ENCODE measurements at regions not wholly inside any gene's neighbourhood (a gene's known extent, or its start where the extent isn't known, plus 50 kb on each side); places are given as distances from the start of the nearest gene placed in this dataset.

GRCh38 chr9:118984607-118985006 lies 384.6 kb downstream of the BRINP1 start:
- TF ChIP-seq POLR2A (IDR thresholded peaks at IDR 0.05; ENCODE audit: low read depth, low read length) (no peak), NR2C2 (IDR thresholded peaks at IDR 0.05; ENCODE audit: borderline replicate concordance, control insufficient read depth, insufficient read length, low read depth) (no peak), RFX5 (IDR thresholded peaks at IDR 0.05; ENCODE audit: low read depth, low read length) (no peak), SREBF2 (IDR thresholded peaks at IDR 0.05; ENCODE audit: low read length) (no peak), PKNOX1 (IDR thresholded peaks at IDR 0.05) (no peak), HDAC2 (IDR thresholded peaks at IDR 0.05) (no peak), ATF3 (IDR thresholded peaks at IDR 0.05; ENCODE audit: borderline replicate concordance, extremely low read depth, low read depth, low read length) (no peak), JUNB (IDR thresholded peaks at IDR 0.05) (no peak), SMC3 (IDR thresholded peaks at IDR 0.05; ENCODE audit: borderline replicate concordance, low read length) (no peak), POLR2AphosphoS5 (IDR thresholded peaks at IDR 0.05; ENCODE audit: low read length) (no peak)
- TF ChIP-seq, protein P1, sequence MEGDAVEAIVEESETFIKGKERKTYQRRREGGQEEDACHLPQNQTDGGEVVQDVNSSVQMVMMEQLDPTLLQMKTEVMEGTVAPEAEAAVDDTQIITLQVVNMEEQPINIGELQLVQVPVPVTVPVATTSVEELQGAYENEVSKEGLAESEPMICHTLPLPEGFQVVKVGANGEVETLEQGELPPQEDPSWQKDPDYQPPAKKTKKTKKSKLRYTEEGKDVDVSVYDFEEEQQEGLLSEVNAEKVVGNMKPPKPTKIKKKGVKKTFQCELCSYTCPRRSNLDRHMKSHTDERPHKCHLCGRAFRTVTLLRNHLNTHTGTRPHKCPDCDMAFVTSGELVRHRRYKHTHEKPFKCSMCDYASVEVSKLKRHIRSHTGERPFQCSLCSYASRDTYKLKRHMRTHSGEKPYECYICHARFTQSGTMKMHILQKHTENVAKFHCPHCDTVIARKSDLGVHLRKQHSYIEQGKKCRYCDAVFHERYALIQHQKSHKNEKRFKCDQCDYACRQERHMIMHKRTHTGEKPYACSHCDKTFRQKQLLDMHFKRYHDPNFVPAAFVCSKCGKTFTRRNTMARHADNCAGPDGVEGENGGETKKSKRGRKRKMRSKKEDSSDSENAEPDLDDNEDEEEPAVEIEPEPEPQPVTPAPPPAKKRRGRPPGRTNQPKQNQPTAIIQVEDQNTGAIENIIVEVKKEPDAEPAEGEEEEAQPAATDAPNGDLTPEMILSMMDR (IDR thresholded peaks at IDR 0.05 in 2 of 3, conservative IDR thresholded peaks at IDR 0.05 in 1 of 3; ENCODE audit: control insufficient read depth in 2 of 3, extremely low read depth in 1 of 3, insufficient read depth in 1 of 3, low read depth in 3 of 3, low read length in 3 of 3) = no peak
- TF ChIP-seq, protein P2, sequence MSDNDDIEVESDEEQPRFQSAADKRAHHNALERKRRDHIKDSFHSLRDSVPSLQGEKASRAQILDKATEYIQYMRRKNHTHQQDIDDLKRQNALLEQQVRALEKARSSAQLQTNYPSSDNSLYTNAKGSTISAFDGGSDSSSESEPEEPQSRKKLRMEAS (IDR thresholded peaks at IDR 0.05; ENCODE audit: low read depth, low read length) = no peak

All from GM12878 (cell line).